Thyroid gland (tissue), 4 donors: ENCODE measurements at regions not wholly inside any gene's neighbourhood (a gene's known extent, or its start where the extent isn't known, plus 50 kb on each side); places are given as distances from the start of the nearest gene placed in this dataset.
"Not testable (repeated sequence)": the region's sequence is repeated elsewhere in the genome, so short reads cannot be mapped to it uniquely, and the experiment has no call there.

ENCODE experiments used
- DNase-seq, 2 donors: peaks; one replicate each; pipeline ENCODE4 v3.0.0-alpha.2; 2019
- H3K27ac ChIP-seq, 3 donors: fragments of 200-600 bp; sonication (generic); 1 replicate in 2 of 3; 2 replicates in 1 of 3; pipeline ENCODE4 v1.5.1; 2016 to 2019; ENCODE audit warnings: mild to moderate bottlenecking in 1 of 3, moderate library complexity in 1 of 3
- H3K27me3 ChIP-seq: fragments of 200-600 bp; sonication (generic); one replicate; pipeline ENCODE4 v1.5.1; 2019
- H3K36me3 ChIP-seq, 2 donors: fragments of 200-600 bp; sonication (generic); one replicate each; pipeline ENCODE4 v1.5.1; 2016 to 2019
- H3K4me1 ChIP-seq, 2 donors: fragments of 200-600 bp; sonication (generic); one replicate each; pipeline ENCODE4 v1.5.1; 2017 to 2019
- H3K4me3 ChIP-seq, 3 donors: fragments of 200-600 bp; sonication (generic); replicated peaks in 1 of 3; 1 replicate in 2 of 3; 2 replicates in 1 of 3; pipeline ENCODE4 v1.5.1; 2016; ENCODE audit warnings: mild to moderate bottlenecking in 1 of 3
- H3K9me3 ChIP-seq: fragments of 200-600 bp; sonication (generic); one replicate; pipeline ENCODE4 v1.5.1; 2017
- POLR2A ChIP-seq, 2 donors: fragments of 450-650 bp; IDR thresholded peaks; one replicate each; pipeline ENCODE4 v1.6.1; 2017; ENCODE audit warnings: antibody characterized with exemption in 2 of 2, mild to moderate bottlenecking in 2 of 2, moderate library complexity in 1 of 2
- WGBS, 2 donors: methylation state at CpG; one replicate each; pipeline ENCODE4 v1.1.5; 2017; 5-methylcytosine and 5-hydroxymethylcytosine counted together
- intact Hi-C: fragments of 100-400 bp; cut with DNase I; formaldehyde crosslinking; loops from one replicate; pipeline ENCODE4 v1.15.1; 2023
- TF ChIP-seq, protein P1 (sequence below), 6 experiments: fragments of 200-600 bp in 3 of 6; fragments of 450-650 bp in 3 of 6; sonication (generic) in 3 of 6; IDR thresholded peaks; one replicate each; pipeline ENCODE4 v1.5.1; 2016 to 2019; ENCODE audit warnings: antibody characterized with exemption in 6 of 6, mild to moderate bottlenecking in 2 of 6, inconsistent platforms in 1 of 6, moderate library complexity in 1 of 6

DNA sequence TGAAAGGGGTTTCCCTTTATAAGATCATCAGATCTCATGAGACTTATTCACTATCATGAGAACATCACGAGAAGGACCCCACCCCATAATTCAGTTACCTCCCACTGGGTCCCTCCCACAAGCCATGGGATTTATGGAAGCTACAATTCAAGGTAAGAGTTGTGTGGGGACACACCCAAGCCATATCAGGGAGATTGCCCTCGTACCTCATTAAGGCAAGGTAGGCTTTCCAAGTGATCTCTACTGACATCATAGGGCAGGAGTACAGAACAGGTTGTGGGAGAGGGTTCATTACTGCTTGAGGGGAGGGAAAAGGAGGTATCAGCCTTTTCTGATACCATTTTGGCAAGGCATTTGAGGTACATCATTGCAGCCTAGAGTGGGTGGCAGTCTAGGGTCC, 524.6 kb downstream of the PRKD1 start:
- TF ChIP-seq, protein P1, sequence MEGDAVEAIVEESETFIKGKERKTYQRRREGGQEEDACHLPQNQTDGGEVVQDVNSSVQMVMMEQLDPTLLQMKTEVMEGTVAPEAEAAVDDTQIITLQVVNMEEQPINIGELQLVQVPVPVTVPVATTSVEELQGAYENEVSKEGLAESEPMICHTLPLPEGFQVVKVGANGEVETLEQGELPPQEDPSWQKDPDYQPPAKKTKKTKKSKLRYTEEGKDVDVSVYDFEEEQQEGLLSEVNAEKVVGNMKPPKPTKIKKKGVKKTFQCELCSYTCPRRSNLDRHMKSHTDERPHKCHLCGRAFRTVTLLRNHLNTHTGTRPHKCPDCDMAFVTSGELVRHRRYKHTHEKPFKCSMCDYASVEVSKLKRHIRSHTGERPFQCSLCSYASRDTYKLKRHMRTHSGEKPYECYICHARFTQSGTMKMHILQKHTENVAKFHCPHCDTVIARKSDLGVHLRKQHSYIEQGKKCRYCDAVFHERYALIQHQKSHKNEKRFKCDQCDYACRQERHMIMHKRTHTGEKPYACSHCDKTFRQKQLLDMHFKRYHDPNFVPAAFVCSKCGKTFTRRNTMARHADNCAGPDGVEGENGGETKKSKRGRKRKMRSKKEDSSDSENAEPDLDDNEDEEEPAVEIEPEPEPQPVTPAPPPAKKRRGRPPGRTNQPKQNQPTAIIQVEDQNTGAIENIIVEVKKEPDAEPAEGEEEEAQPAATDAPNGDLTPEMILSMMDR (IDR thresholded peaks at IDR 0.05) = no peak
- no peak for TF ChIP-seq POLR2A (IDR thresholded peaks at IDR 0.05)
- DNase-seq = no peak
- intact Hi-C loops = no loop called here
- H3K4me3 ChIP-seq = no peak overlapping the region
- no peaks in the 10 kb centered on the region for H3K9me3 ChIP-seq
- WGBS, 2 donors = 69 to 73% methylated on average over 2 of the region's 2 CpGs
- no peaks in the 10 kb centered on the region for H3K36me3 ChIP-seq
- H3K4me1 ChIP-seq = no peaks in the 10 kb centered on the region
- no peaks in the 10 kb centered on the region for H3K27me3 ChIP-seq
- H3K27ac ChIP-seq = no peak overlapping the region

GRCh38 chr14:29410581-29410980, 517.1 kb downstream of the PRKD1 start:
- 84 to 89% methylated on average over 2 of the region's 2 CpGs for WGBS, 2 donors
- H3K9me3 ChIP-seq = no peaks in the 10 kb centered on the region
- H3K36me3 ChIP-seq = no peaks in the 10 kb centered on the region
- H3K27me3 ChIP-seq = no peaks in the 10 kb centered on the region
- no peak overlapping the region for H3K4me3 ChIP-seq
- intact Hi-C loops = no loop called here
- H3K4me1 ChIP-seq = no peaks in the 10 kb centered on the region
- TF ChIP-seq POLR2A (IDR thresholded peaks at IDR 0.05) = no peak
- TF ChIP-seq, protein P1 (IDR thresholded peaks at IDR 0.05) = no peak
- DNase-seq = no peak
- no peak overlapping the region for H3K27ac ChIP-seq

DNA sequence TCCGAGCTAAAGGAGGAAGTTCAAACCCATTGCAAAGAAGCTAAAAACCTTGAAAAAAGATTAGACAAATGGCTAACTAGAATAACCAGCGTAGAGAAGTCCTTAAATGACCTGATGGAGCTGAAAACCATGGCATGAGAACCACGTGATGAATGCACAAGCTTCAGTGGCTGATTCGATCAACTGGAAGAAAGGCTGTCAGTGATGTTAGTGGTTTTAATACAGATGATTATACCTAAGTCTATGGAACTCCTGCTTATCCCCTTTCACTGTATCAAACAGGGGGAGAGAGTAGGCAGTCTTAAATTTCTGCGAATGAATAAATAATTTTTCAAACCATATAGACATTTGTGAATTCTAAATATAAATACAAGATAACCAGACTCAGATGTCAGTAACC, 512.7 kb downstream of the PRKD1 start:
- H3K9me3 ChIP-seq, H3K36me3 ChIP-seq, H3K27ac ChIP-seq, H3K4me3 ChIP-seq, H3K4me1 ChIP-seq, H3K27me3 ChIP-seq, intact Hi-C loops, DNase-seq: not testable (repeated sequence)
- 80 to 81% methylated on average over 5 of the region's 5 CpGs for WGBS, 2 donors

DNA sequence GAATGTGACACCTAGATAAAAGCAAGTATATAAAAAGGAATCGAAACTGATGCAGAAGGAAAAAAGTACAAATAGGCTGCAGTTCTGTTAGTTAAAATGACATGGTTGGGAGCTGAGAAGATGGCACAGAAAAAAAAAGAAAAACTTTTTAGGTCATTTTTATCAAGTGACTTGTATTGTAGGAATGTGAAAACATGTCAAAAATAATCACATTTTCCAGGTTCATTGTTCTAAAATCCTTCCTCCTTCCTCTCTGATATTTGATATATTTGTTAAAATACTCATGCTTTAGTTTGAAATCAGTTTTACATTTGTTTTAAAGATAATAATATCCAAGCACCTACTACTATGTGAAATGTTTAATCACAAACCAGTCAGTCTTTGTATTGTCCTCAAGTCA, 507.9 kb downstream of the PRKD1 start:
- no peaks in the 10 kb centered on the region for H3K27me3 ChIP-seq
- H3K27ac ChIP-seq = no peak overlapping the region
- no peaks in the 10 kb centered on the region for H3K9me3 ChIP-seq
- H3K36me3 ChIP-seq = no peaks in the 10 kb centered on the region
- no peak for DNase-seq
- TF ChIP-seq POLR2A (IDR thresholded peaks at IDR 0.05) = no peak
- TF ChIP-seq, protein P1 (IDR thresholded peaks at IDR 0.05) = no peak
- H3K4me3 ChIP-seq = no peak overlapping the region
- intact Hi-C loops = no loop called here
- H3K4me1 ChIP-seq = no peaks in the 10 kb centered on the region
- WGBS, 2 donors = 72 to 76% methylated on average over 1 of the region's 1 CpG

- no peak overlapping the region for H3K4me3 ChIP-seq
- no peaks in the 10 kb centered on the region for H3K4me1 ChIP-seq
- TF ChIP-seq, protein P1 (IDR thresholded peaks at IDR 0.05) = no peak
- no peak for TF ChIP-seq POLR2A (IDR thresholded peaks at IDR 0.05)
- no peak overlapping the region for H3K27ac ChIP-seq
- H3K9me3 ChIP-seq = no peaks in the 10 kb centered on the region
- H3K36me3 ChIP-seq = no peaks in the 10 kb centered on the region
- DNase-seq = no peak
- no peaks in the 10 kb centered on the region for H3K27me3 ChIP-seq
- intact Hi-C loops = no loop called here
Observed at GRCh38 chr14:29421156-29421728, 506.4 kb downstream of the PRKD1 start.
